HG03460 (cell line): ENCODE measurements at regions not wholly inside any gene's neighbourhood (a gene's known extent, or its start where the extent isn't known, plus 50 kb on each side); places are given as distances from the start of the nearest gene placed in this dataset.

Experiments used
- ATAC-seq: cut with Tn5 transposase; IDR thresholded peaks from one replicate; pipeline ENCODE4 v1.9.1; 2021; ENCODE audit not compliant: unreplicated experiment

DNA sequence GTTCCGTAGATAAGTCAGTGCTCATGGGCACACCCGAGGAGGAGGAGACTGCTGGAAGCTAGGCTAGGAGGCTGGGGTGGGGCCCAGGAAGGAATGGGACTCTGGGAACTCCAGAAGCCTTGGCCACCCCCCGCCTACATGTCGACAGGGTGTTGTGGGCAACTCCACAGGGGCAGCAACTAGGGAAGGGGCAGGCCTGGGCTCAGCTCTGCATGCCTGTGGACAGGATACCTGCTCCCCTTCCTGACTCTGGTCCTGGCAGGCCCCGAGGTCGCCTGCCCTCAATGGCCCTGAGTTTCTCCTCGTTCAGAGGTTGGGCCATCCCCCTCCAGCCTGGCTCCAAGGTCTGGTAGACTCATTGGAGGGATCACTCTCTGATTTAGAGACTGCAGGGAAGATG is 138.9 kb upstream of the LINGO1 start:
- ATAC-seq: no peak

DNA sequence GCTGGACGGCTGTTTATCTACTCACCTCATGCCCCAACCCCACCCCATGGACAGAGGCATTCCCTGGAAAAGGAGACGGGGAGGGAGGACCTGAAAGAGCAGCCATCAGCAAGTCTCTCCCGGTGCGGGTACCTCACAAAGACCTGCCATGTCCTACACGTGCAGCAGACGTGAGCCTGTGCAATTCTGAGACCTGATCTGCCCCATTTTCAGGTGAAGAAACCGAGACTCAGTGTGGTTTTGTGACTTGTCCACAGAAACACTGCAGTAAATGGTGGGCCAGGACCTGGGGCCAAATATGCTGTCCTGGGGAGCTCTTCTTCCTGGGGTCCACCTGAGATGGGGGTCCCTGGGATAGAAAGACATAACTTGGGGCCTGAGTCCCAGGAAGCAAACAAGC is 137.0 kb upstream of the LINGO1 start:
- no peak for ATAC-seq

DNA sequence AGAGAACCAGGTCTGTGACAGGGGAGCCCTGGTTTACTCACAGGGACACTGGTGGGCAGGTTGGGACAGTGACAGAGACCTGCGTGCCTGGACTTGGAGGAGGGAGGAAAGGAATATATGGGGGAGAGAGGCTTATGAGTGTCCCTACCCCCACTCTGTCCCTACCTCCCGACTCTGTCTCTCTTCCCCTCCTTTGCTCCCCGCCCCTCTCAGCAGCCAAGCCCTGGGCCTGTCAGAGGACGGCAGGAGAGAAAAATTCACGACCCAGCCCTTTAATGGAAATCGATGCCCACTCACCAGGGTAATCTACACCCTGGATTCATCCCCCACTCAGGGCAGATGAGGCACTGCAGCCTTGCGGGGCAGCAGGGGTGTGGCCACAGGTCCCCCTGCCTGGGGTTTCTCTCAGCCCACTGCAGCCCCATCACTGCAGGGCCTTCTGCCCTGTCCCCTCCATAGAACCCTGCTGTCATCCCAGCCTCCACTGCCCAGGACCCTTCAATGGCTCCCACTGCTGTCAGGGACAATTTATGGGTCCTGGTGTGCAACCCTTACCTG is 135.9 kb upstream of the LINGO1 start:
- ATAC-seq: no peak

DNA sequence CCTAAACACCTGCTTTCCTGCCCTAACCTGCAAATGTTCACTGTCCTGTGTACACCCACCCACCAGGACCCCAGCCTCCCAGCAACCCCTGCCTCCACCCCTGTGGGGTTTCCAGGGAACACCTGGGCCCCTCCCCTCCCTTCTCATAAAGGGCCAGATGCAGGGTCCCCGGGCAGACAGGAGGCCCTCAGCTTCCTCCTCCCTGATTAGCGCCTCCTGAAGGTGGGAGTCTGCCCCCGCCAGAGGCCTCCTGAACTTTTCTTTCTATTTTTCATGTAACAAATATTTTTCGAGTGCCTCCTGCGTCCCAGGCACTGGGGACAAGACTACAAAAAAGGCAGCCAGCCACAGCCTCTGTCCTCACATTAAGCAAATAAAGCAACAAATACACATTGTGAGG is 135.4 kb upstream of the LINGO1 start:
- no peak for ATAC-seq

DNA sequence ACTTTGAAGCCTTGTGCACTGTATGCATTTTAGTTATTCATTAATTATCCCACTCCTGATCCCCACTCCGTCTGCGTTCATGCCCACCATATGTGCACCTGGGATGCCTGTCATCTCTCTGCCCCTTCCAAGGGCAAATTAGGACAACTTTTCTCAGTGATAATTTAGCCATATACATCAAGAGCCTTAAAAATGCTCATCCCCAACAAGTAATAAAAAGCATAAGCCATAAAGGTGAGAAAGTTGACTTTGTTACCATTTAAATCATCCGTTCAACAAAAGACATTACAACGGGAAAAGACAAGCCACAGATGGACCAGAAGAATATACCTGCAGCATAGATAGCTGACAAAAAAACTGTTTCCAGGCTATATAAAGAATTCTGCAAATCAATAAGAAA is 131.4 kb upstream of the LINGO1 start:
- ATAC-seq: no peak

DNA sequence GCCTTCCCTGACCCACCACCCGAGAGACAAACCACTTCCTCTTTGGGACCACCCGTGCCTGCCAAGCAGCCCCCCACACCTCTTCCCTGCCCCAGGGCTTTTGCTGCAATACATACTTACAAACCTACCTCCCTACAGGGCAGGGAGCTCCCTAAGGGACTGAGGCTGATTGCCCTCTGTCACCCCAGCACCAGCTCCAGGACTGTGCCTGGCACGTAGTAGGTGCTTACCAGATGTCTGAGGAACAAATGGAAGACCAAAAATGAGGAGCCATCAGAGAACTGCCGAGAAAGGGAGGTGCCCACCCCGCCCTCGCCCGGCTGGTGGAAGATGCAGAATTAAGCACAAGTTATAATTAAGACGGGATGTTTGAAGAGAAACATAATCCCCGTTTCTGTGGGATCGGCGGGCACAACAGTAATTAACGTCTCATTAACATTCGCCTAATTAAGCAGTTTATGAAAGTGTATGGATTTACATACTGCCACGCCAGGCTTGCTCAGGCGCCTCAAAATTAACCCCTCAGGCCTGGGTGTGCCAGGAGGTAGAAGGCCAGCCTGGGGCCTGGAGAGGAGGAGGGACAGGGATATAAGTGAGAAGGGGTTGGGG is 130.1 kb upstream of the LINGO1 start:
- ATAC-seq: no peak

DNA sequence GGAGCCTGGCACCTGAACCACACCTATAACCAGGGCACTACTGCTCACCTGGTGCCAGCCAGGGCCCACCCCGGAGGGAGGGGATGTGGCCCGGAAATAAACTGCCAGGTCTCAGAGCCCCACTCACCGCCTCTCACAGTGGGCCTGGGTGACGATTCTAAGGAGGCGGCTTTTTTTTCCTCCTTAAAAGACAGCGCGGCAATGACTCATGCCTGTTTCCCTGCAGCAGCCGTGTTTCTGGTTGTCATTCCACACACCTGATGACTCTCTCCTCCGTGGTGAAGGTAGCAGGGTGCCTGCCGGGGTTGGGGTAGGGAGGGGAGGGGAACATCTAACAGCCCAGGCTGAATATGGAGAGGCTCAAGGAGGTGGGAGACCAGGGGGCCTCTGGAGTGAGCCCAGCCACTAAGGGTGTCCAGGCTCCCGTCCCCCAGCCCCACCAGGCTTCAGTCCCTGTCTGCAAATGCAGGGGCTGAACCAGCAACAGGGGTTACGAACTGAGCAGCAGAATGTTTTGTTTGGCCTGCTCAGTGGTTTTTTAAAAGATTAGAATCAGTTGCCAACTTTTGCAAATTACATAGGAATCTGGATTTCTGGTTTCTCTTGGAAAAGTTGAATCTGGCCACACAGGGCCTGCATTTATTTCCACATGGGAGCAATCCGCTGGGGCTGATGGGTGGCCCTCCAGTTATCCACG is 127.3 kb upstream of the LINGO1 start:
- ATAC-seq: no peak

DNA sequence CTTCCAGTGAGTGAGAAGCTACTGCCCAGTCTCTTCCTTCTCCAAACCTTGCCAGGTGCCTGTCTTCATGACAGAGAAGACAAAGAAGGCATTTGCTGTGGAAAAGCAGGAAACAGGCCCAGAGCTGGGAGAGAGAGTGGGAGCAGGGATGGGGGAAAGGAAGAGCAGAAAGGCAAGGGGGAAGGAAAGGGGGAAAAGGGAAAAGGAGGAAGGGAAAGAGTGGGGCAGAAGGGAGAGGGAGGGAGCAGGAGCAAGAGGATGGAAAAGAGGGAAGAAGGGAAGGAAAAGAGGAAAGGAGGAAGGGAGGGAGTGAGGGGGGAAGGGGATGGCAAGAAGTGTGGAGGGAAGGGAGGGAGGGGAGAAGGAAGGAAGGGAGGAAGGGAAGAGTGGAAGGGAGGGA is 121.2 kb upstream of the LINGO1 start:
- no peak for ATAC-seq

DNA sequence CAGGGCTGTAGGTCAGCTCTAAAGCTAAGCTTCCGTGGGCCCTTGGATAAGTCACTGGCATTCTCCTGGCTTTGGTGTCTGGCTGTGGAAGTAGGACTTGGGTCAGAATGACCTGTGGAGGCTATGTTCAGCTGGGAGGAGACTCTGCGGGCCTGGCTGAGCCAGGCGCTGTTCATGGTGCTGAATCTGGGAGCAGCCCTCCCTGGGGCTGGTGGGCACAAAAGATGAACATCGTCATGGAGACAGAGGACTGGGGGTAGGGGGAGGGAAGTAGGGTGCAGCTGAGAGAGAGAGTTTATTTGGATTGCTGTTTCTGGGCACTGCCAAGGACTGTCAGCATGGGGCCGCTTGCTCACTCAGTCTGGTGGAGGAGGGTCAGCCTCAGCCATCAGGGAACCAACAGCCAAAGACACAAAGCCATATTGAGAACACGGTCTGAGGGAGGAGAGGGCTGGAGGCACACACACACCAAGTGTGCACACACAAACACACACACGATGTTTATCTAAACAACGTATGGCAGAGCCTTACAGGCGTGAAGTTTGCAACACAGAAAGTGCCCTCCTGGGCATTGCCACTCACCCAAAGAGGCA is 120.7 kb upstream of the LINGO1 start:
- ATAC-seq: no peak

DNA sequence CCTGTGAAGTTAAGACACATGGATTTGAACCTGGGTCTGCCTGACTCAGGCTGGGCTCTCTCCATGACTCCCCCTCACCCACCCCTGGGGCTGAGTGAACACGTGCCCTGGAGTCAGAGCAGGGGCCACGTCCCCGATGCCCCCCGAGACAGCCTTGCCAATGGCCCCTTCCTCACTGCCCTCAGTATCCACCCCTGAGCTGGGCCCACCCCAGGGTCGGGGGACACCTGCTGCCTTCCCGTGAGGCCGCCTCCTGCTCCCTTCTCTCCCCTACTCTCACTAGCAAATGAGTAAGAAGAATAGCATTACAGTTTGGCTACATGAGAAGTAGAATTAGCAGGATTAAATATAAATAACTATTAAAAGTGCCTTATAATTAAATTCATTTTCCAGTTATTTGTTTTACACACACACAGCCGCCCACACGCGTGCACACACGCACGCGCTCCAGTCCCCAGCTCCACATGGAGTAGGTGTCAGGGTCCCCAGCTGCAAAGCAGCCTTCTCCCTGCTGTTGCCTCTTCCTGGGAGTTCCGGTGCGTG is 117.4 kb upstream of the LINGO1 start:
- ATAC-seq: no peak

DNA sequence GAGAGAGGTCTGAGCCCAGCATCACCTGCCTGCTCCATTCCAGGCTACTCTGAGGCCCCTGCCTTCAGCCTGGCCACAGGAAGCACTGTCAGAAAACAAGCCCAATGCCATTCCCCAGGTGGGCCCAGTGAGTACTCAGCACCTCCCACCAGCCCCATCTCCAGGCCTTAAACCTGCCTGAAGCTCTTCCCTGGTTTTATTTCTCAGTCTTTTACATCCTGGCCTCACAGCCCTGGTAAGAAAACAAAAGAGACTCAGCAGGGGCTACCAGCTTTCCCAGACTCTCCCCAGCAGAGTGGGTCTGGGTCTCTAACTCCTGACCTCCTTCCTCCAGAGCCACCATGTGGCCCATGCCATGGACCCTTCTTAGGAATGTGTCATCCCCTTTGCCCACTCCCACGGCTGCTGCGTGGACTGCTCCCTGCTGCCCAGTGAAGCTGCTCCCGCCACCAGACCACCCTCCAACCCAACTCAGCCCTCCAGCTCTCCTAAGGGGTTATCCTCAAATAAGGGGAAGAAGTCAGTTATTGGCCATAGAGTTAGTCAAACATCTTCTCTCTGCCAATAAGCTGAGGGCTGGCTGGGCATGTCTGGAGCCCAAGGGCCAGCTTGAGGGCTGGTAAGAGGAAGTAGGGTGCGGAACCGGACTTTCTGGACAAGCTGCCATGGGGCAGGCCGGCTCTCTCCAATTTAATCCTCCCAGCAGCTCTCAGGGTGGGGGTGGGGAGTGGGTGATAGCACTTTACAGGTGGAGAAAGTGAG is 116.7 kb upstream of the LINGO1 start:
- no peak for ATAC-seq

DNA sequence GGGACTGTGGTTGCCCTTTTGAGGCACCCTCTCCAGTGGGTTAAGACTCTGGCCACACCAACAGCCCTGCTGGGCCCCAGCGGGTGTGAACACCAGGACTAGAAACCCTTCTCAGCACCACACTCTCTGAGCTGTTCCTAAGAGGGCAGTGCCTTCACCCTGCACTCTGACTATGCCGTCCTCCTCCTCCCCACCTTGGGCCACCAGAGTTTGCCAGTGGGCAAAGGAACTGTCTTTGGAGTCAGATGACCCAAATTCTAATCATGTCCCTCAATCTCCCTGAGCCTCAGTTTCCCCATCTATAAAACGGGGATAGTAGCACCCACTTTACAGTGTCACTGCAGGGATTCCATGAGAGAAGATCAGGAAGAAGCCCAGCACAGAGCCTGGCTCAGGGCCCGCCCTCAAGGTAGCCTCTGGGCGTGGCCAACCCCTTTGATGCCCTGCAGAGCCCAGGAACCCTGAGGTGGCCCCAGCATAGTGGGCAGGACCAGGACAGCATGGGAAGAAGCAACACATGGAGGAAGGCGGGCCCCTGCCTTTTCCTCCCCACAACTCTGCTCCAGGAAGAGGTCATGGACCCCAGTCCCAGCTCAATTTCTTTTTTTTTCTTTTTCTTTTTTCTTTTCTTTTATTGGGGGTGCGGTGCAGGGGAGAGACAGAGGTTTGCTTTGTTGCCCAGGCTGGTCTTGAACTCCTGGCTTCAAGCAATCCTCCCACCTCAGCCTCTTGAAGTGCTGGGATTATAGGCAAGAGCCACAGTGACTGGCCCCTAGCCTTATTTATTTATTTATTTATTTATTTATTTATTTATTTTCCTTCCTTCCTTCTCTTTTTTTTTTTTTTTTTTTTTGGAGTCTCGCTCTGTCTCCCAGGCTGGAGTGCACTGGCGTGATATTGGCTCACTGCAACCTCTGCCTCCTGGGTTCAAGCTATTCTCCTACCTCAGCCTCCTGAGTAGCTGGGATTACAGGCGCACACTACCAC is 115.7 kb upstream of the LINGO1 start:
- ATAC-seq: no peak

DNA sequence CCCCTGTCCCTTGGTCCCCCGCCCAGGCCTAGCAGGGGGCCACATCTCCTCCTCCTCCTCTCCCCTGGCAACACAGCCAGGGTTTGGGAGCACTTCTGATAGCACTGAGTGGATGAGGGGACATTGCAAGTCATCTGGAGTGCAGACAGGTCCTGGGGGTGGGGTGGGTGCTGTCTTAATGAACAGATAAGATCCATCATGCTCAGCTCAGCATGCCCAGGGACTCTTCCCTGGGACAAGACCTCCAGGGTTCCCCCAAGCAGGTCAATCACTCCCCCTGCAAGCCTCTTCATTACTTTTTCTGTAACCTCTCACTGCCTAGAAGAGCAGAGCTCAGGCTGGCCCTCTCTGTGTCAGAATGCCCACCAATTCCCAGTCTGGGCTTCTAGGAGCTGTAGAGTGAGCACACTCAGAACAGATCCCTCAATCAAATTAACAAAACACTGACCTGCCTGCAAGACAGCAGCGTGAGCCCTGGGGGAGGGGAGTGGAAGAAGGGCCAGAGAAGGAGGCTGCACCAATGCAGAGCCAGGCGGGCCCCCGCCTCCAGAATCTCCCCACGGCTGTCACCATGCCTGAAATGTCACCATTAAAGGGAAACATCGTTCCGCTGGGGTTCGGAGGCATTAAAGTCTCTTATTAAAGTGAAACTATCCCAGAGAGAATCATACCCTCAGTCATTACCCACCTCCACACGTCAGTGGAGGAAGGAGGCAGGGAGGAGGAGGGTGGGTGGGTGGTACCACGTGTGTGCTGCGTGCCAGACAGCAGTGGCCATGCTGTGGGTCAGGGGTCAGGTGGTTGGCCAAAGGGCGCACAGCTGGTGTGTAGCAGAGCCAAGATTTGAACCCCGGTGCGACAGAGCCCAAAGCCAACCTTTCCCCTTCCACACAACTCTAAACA is 114.7 kb upstream of the LINGO1 start:
- no peak for ATAC-seq

DNA sequence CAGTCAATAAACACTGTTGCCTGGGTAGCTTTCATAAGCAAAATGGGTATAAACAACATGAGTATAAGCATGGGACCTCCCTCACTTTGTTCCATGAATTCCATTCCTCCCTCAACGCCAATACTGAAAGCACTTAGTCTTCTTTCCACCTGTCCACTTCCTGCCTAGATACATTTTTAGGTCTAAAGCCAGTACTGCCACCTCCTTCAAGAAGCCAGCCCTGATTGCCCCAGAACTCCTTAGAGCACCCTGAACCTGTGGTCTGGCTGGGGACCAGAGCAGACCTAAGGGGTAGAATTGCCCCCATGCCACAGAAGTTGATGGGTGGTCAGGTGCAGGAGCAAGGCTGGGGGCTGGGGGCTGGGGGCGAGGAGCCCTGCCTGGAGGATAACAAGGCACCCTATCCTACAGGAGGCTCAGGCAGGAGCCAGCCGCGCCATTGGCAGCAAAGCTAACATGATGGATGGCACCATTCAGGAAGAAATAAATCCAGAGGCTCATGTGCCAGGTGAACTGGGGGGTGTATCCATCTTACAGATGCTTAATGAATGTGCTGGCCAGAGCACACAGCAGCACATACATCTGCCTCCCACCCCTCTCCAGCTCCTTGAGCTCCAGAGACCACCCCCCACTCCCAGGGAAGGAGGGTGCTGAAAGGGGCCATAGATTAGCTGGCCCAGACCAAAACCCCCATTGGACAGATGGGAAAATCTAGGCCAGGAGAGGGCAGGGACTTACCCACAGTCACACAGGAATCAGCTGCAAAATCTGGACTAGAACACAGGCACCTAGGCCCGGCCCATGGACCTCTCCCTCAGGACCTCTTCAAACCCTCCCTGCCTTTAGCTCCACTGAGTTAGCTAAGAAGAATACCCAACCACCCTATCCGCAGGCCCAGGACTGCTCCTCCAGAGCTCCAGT is 113.8 kb upstream of the LINGO1 start:
- no peak for ATAC-seq

DNA sequence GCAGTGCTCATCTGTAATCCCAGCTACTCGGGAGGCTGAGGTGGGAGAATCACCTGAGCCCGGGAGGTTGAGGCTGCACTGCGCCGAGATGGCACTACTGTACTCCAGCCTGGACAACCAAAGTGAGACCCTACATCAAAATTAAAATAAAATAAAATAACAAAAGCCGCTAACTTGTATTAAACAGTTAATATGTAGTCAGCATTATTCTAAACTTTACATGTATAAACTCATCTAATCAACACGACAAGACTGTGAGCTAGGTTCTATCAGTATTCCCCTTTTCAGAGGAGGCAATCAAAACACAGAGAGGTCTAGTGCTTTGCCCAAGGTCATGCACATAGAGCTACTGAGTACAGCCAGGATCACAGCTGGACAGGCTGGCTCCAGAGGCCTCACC is 111.7 kb upstream of the LINGO1 start:
- no peak for ATAC-seq

DNA sequence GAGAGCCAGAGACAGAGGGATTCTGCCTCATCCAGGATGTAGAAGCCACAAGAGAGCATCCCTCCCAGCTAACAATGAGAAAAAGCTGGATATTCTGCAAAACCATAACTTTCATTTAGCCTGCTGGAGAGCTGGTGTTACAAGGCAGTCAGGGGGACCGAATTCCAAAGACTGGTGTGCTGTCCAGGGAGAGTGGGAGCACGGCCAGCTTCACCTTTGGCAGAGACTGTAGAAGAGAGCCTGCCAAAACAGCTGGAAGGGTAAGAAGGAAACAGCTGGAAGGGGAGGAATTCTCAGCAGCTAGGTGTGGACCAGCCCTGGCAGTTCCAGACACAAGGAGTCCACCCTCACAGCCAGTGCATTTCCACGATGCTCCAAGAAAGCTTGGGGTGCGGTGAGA is 109.9 kb upstream of the LINGO1 start:
- ATAC-seq: no peak

DNA sequence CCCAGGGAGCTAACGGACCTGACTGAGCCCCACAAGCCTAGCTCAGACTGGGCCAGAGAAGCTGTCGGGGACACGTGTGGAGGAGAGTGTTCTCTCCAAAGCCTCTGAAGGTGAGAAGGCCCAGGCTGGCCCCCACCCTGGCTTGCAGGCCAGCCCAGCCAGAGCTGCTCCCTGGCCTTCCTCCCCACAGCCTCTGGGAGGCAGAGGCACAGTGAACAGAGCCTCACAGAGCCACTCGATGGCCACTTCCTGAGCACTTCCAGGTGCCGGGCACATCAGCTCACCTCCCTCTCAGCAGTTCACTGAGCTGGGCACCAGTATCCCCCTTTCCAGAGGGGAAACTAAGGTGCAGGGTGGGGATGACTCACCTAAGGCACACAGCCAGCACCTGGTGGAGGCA is 109.4 kb upstream of the LINGO1 start:
- ATAC-seq: no peak

DNA sequence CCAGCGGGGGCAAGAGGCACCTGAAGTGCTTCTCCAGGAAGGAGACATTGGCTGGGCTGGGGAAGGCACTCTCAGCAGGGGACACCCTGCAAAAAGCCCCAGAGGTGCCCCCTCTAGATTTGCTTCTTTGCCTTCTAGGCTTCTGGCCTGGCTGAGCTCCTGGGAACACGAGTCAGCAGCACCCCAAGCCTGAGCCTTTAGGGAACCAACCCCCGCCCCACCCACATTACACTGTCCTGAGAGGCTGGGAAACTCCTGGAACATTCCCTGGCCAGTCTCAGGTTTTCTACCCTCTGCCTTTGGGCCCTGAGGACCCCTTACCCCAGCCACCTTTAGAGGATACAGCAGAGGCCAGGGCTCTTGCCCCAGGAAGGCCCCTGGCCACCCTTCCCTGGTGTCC is 108.4 kb upstream of the LINGO1 start:
- no peak for ATAC-seq
